ENCODE measurements at regions not wholly inside any gene's neighbourhood (a gene's known extent, or its start where the extent isn't known, plus 50 kb on each side); places are given as distances from the start of the nearest gene placed in this dataset.

DNA sequence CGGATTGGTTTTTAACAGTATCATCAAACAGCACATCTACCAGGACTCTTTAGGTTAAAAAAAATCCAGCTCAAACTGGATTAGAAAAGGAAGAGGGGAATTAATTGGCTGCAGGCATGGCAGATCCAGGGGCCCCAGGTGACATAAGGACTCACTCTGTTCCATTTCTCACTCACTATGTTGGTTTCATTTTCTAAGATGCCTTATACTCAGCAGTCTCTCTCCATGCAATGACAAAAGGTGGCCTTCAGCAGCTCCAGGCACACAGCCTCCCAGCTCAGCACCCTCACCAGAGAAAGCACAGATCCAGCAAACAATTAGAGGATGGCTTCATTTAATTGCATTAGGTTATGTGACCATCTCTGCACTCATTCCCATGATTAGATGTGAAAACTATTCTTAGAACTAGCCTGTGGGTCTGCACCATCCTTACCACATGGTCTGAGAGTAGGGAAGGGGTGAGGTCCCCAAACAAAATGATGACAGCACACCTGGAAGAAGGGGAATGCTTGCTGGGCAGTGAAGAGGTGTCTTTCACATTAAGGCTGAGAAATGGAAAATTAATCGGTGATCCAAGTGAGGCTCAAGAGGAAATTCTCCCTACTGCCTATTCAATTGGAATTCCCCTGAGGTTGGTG is 243.1 kb downstream of the CDH26 start:
- FAIRE-seq: no peak
- no peak for DNase-seq (ENCODE audit: insufficient read length, low spot score)
- no peak for TF ChIP-seq SPI1 (IDR thresholded peaks at IDR 0.05; ENCODE audit: low read depth, low read length)
- no peak for TF ChIP-seq POU2F2 (IDR thresholded peaks at IDR 0.05; ENCODE audit: low read depth, low read length)
- no peak for TF ChIP-seq POLR2A (IDR thresholded peaks at IDR 0.05; ENCODE audit: low read depth, low read length)
- TF ChIP-seq PAX5 (IDR thresholded peaks at IDR 0.05; ENCODE audit: insufficient read depth, low read length, severe bottlenecking): no peak
- no peak for TF ChIP-seq TAF1 (IDR thresholded peaks at IDR 0.05; ENCODE audit: low read depth, low read length)

DNA sequence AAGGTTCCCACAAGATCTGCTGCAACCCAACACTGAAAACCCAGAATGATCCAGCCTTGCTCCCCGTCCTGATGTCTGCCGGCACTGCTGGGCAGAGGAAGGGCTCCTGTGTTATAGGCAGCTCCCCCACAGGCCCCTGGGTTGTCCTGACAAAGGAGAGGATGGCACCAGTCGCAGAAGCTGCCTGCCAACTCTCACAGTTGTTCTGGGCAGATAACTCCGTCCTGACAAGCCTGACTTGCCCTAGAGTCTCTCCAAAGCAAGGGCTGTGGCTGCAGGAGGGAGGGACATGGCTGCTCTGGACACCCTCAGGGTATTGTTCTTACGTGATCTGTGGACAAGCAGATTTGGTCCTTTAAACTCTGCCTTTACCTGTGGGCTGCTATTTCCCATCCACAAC is 243.8 kb downstream of the CDH26 start:
- DNase-seq (ENCODE audit: insufficient read length, low spot score) (no peak), FAIRE-seq (no peak)
- no peak for TF ChIP-seq TAF1 (IDR thresholded peaks at IDR 0.05; ENCODE audit: low read depth, low read length)

DNA sequence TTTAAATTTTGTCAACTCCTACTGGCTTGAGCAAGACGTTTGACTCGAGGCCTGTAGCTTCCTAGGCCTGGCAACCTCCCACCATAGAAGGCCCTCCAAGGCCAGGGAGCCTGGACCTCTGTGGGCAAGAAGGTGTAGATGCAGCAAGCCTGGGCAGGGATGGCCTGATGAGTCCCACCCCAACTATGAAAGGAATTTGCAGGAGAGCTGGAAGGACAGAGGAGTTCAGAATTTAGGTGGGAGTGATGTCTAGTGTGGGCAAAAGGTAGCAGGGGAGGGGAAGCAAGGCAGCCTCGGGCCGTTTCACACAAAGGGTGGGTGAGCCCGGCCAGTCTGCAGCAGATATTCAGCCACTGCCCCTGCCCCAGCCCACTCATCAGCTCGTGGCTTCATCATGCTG is 245.2 kb downstream of the CDH26 start:
- no peak for FAIRE-seq
- TF ChIP-seq PAX5 (IDR thresholded peaks at IDR 0.05; ENCODE audit: insufficient read depth, low read length, severe bottlenecking): no peak
- no peak for TF ChIP-seq POU2F2 (IDR thresholded peaks at IDR 0.05; ENCODE audit: low read depth, low read length)
- TF ChIP-seq SPI1 (IDR thresholded peaks at IDR 0.05; ENCODE audit: low read depth, low read length): no peak
- no peak for TF ChIP-seq POLR2AphosphoS5 (IDR thresholded peaks at IDR 0.05; ENCODE audit: low read depth, low read length)
- TF ChIP-seq TAF1 (IDR thresholded peaks at IDR 0.05; ENCODE audit: low read depth, low read length): no peak
- TF ChIP-seq POLR2A (IDR thresholded peaks at IDR 0.05; ENCODE audit: low read depth, low read length): no peak
- no peak for DNase-seq (ENCODE audit: insufficient read length, low spot score)

DNA sequence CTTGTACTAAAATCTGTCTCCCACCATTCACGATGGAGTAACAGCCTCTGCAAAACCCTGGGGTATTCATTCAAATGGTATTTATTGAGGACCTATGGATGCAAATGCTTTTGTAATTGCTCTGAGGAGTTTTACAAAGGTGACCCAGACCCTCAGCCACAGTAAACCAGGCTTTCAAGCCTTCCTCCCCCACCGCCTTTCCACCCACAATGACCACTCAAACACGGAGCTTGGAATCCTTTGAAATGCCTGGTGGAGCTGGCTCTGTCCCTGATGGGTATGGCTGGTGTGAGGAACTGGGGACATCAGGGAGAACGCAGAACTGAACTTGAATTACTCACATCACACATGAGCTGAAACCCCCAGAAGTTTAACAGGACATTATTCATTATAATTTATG is 246.4 kb downstream of the CDH26 start:
- FAIRE-seq: no peak

DNA sequence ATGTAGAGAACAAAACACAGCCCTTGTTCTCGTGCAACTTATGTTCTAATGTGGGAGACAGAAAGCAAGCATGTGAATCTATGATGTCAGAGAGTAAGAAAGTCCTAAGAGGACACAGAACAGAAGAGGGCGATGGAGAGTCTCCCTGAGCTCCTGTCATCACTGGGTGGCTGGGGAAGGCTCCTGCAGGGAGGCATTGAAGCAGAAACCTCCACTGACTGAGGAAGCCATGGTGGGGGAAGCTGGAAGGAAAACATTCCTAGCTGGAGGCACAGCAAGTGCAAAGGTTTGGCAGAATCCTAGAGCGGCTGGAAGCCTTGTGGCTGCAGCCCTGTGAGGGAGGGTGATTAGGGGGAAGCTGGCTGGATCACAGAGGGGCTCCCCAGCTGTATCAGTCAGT is 248.0 kb downstream of the CDH26 start:
- no peak for TF ChIP-seq PAX5 (IDR thresholded peaks at IDR 0.05; ENCODE audit: insufficient read depth, low read length, severe bottlenecking)
- no peak for TF ChIP-seq SPI1 (IDR thresholded peaks at IDR 0.05; ENCODE audit: low read depth, low read length)
- TF ChIP-seq POLR2A (IDR thresholded peaks at IDR 0.05; ENCODE audit: low read depth, low read length): no peak
- no peak for TF ChIP-seq POLR2AphosphoS5 (IDR thresholded peaks at IDR 0.05; ENCODE audit: low read depth, low read length)
- TF ChIP-seq POU2F2 (IDR thresholded peaks at IDR 0.05; ENCODE audit: low read depth, low read length): no peak
- TF ChIP-seq TAF1 (IDR thresholded peaks at IDR 0.05; ENCODE audit: low read depth, low read length): no peak
- FAIRE-seq (no peak), DNase-seq (ENCODE audit: insufficient read length, low spot score) (no peak)

More for the DNA sequence above, 246.4 kb downstream of the CDH26 start:
- TF ChIP-seq POLR2A (IDR thresholded peaks at IDR 0.05; ENCODE audit: low read depth, low read length): no peak
- no peak for TF ChIP-seq TAF1 (IDR thresholded peaks at IDR 0.05; ENCODE audit: low read depth, low read length)
- TF ChIP-seq POLR2AphosphoS5 (IDR thresholded peaks at IDR 0.05; ENCODE audit: low read depth, low read length): no peak
- TF ChIP-seq SPI1 (IDR thresholded peaks at IDR 0.05; ENCODE audit: low read depth, low read length): no peak
- TF ChIP-seq POU2F2 (IDR thresholded peaks at IDR 0.05; ENCODE audit: low read depth, low read length): no peak
- TF ChIP-seq PAX5 (IDR thresholded peaks at IDR 0.05; ENCODE audit: insufficient read depth, low read length, severe bottlenecking): no peak
- DNase-seq (ENCODE audit: insufficient read length, low spot score): no peak

DNA sequence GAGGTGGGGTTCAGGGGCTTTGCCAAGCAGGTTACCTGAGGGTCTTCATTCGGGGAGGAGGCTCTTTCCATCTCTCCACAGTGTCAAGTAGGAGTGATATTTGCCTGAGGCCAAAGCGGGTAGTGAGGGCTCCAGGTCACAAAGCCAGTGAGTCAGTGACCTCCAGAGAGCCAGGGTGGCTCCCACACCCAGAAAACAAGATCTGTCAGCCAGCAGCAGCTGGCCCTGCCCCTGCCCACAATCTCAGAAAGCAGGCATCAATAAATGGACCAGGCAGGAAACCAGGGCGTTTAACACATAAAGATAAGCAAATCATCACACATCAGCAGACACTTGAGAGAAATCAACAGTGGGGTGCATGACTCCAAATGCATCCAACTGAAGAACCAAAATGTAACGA is 250.8 kb downstream of the CDH26 start:
- FAIRE-seq (no peak), DNase-seq (ENCODE audit: insufficient read length, low spot score) (no peak)
- TF ChIP-seq POLR2AphosphoS5 (IDR thresholded peaks at IDR 0.05; ENCODE audit: low read depth, low read length): no peak
- no peak for TF ChIP-seq POLR2A (IDR thresholded peaks at IDR 0.05; ENCODE audit: low read depth, low read length)
- no peak for TF ChIP-seq PAX5 (IDR thresholded peaks at IDR 0.05; ENCODE audit: insufficient read depth, low read length, severe bottlenecking)
- TF ChIP-seq SPI1 (IDR thresholded peaks at IDR 0.05; ENCODE audit: low read depth, low read length): no peak
- no peak for TF ChIP-seq POU2F2 (IDR thresholded peaks at IDR 0.05; ENCODE audit: low read depth, low read length)
- TF ChIP-seq TAF1 (IDR thresholded peaks at IDR 0.05; ENCODE audit: low read depth, low read length): no peak

DNA sequence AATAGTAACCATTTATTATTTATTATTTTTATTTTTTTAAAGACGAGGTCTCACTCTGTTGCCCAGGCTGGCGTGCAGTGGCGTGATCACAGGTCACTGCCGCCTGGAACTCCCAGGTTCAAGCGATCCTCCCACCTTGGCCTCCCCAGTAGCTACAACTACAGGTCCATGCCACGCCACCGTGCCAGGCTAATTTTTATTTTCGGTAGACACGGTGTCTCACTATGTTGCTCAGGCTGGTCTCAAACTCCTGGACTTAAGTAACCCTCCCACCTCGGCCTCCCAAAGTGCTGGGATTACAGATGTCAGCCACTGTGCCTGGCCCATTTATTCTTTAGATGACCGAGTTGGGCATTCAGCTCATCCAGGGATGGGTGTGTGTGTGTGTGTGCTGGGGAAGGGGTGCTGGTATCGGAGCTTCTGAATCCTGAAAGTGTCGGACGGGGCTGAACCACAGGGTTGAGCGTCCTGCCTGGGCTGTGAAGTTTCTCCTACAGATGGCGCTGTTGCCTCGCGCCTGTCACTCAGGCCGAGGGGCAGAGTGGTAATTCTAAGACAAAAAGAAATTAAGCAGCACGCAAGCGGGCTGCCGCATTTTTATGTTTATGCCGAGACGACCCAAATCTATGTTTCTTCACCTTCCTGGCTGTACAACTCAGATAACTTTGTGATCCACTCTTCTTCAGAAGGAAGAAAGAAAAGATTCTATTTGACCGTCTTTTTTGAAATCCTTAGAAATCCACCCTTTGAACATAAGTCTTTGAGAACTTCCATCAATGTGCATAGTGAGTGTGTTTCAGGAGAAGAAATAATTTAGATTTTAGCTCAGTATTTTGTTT is 252.8 kb downstream of the CDH26 start:
- TF ChIP-seq SPI1 (IDR thresholded peaks at IDR 0.05; ENCODE audit: low read depth, low read length) (no peak), POU2F2 (IDR thresholded peaks at IDR 0.05; ENCODE audit: low read depth, low read length) (no peak), POLR2AphosphoS5 (IDR thresholded peaks at IDR 0.05; ENCODE audit: low read depth, low read length) (no peak), TAF1 (IDR thresholded peaks at IDR 0.05; ENCODE audit: low read depth, low read length) (no peak), POLR2A (IDR thresholded peaks at IDR 0.05; ENCODE audit: low read depth, low read length) (no peak), PAX5 (IDR thresholded peaks at IDR 0.05; ENCODE audit: insufficient read depth, low read length, severe bottlenecking) (no peak)
- peak; percentile 32 for DNase-seq (ENCODE audit: insufficient read length, low spot score)
- peak; percentile 51 for FAIRE-seq

DNA sequence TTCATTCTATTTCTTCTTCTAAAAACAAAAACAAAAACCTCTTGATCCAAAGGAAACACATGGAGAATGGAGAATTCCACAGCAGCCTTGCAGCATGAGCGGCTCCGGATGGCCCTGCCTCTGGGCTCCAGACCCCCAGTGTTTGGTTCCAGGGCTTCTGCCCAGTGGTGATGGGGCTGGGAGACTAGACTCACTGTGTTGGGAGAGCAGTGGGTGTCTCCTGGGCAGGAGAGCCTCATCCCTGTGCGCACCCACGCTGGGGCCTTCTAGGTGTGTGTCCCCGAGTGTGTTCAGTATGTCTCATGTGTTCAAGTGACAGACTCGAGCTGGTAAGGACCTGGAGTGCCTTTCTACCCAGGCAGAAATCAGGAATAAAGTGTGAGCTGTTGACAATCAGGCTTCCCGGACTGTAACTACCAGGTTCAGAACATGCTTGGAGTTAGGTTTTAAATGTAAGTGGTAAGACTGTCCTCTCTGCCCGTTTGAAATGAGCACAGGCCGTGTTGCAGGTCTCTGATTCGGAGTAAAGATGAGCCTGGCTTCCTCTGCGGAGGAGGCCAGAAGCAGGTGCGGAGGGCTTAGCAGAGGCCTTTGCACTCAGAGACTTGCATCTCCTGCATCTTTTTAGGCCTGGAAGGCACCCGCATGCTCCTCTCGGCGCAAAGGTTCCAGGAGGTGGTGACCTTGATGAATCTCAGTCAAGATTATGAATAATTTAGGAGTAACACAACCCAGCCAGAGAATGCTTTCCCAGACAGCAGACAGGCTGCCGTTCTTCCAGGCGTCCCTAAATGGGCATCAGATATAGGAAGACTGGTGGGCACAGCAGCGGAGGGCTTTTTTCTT is 253.6 kb downstream of the CDH26 start:
- no peak for TF ChIP-seq POLR2AphosphoS5 (IDR thresholded peaks at IDR 0.05; ENCODE audit: low read depth, low read length)
- no peak for TF ChIP-seq PAX5 (IDR thresholded peaks at IDR 0.05; ENCODE audit: insufficient read depth, low read length, severe bottlenecking)
- no peak for TF ChIP-seq POLR2A (IDR thresholded peaks at IDR 0.05; ENCODE audit: low read depth, low read length)
- TF ChIP-seq SPI1 (IDR thresholded peaks at IDR 0.05; ENCODE audit: low read depth, low read length): no peak
- TF ChIP-seq TAF1 (IDR thresholded peaks at IDR 0.05; ENCODE audit: low read depth, low read length): no peak
- no peak for TF ChIP-seq POU2F2 (IDR thresholded peaks at IDR 0.05; ENCODE audit: low read depth, low read length)
- FAIRE-seq (no peak), DNase-seq (ENCODE audit: insufficient read length, low spot score) (no peak)

DNA sequence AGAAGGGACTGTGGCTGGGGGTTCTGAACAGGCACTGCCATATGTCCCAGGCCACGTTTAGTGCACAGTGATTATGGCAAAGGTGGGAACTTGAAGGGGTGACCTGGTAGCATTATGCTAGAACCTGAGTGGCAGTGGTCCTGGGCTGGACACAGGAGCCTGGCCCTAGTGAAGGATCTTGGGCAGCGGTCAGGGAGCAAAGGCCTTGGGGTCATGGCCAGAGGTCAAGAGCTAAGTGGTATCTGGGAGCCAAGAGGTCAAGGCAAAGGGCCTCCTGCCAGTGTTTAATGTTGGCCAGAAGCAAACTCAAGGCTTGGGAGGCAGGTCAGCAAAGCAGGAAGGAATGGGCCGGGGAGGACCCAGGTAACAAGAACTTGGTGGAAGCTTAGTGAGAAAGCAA is 254.5 kb downstream of the CDH26 start:
- no peak for DNase-seq (ENCODE audit: insufficient read length, low spot score)
- FAIRE-seq: no peak
- TF ChIP-seq SPI1 (IDR thresholded peaks at IDR 0.05; ENCODE audit: low read depth, low read length) (no peak), POLR2A (IDR thresholded peaks at IDR 0.05; ENCODE audit: low read depth, low read length) (no peak), PAX5 (IDR thresholded peaks at IDR 0.05; ENCODE audit: insufficient read depth, low read length, severe bottlenecking) (no peak), POU2F2 (IDR thresholded peaks at IDR 0.05; ENCODE audit: low read depth, low read length) (no peak), POLR2AphosphoS5 (IDR thresholded peaks at IDR 0.05; ENCODE audit: low read depth, low read length) (no peak), TAF1 (IDR thresholded peaks at IDR 0.05; ENCODE audit: low read depth, low read length) (no peak)

All from GM12891 (cell line).